IMR-90 (cell line): ENCODE measurements at regions not wholly inside any gene's neighbourhood (a gene's known extent, or its start where the extent isn't known, plus 50 kb on each side); places are given as distances from the start of the nearest gene placed in this dataset.

ENCODE experiments used
- ATAC-seq: fragments of 200-7000 bp; cut with Tn5 transposase; 2 replicates; pipeline ENCODE4 v1.9.1; 2020; ENCODE audit warnings: low read depth, mild to moderate bottlenecking, moderate library complexity
- BruUV-seq: library from RNA; stranded (reverse); fragments of 400-500 nt; replicated peaks from 2 replicates; lab custom pipeline; 2021; lab: Mats Ljungman, UMichigan
- CTCF ChIA-PET: fragments of 300-600 bp; formaldehyde crosslinking; extraction: SDS; loops from one replicate; lab custom pipeline; 2021; ENCODE audit warnings: antibody characterized with exemption; lab: Yijun Ruan, JAX
- POLR2A ChIA-PET: fragments of 300-600 bp; sonication (Branson Sonifier 250); formaldehyde crosslinking; loops from one replicate; lab custom pipeline; 2022; ENCODE audit warnings: antibody characterized with exemption; ENCODE audit not compliant: unreplicated experiment; lab: Charles Lee
- DNase-seq: peaks from one replicate; pipeline ENCODE4 v3.0.0; 2013
- H2AFZ ChIP-seq: replicated peaks from 2 replicates; pipeline ENCODE3; 2013; ENCODE audit warnings: low read length, mild to moderate bottlenecking; ENCODE audit not compliant: poor library complexity
- H2AK5ac ChIP-seq: 2 replicates; pipeline ENCODE4 v1.6.1; 2013; ENCODE audit warnings: low read depth, low read length, inconsistent platforms
- H2AK9ac ChIP-seq: replicated peaks from 2 replicates; pipeline ENCODE3; 2013; ENCODE audit warnings: mild to moderate bottlenecking, low read depth, low read length, moderate library complexity; ENCODE audit not compliant: poor library complexity
- H2BK120ac ChIP-seq: 2 replicates; pipeline ENCODE4 v1.6.1; 2013; ENCODE audit warnings: low read depth, low read length, inconsistent platforms
- H2BK15ac ChIP-seq: 3 replicates; pipeline ENCODE4 v1.6.1; 2013; ENCODE audit warnings: low read depth, low read length, inconsistent platforms
- H2BK20ac ChIP-seq: 2 replicates; pipeline ENCODE4 v1.6.1; 2013; ENCODE audit warnings: low read depth, mild to moderate bottlenecking, inconsistent platforms, low read length, moderate library complexity
- H2BK5ac ChIP-seq: 2 replicates; pipeline ENCODE4 v1.6.1; 2013; ENCODE audit warnings: mild to moderate bottlenecking, low read depth, low read length, inconsistent platforms; ENCODE audit not compliant: poor library complexity, severe bottlenecking
- H3K14ac ChIP-seq: replicated peaks from 2 replicates; pipeline ENCODE4 v1.6.1; 2013; ENCODE audit warnings: low read depth, low read length, inconsistent platforms
- H3K18ac ChIP-seq: 2 replicates; pipeline ENCODE4 v1.6.1; 2013; ENCODE audit warnings: low read depth, low read length, control low read depth
- H3K23ac ChIP-seq: 2 replicates; pipeline ENCODE4 v1.6.1; 2013; ENCODE audit warnings: low read depth, low read length, inconsistent platforms
- H3K27ac ChIP-seq: 2 replicates; pipeline ENCODE4 v1.5.1; 2013; ENCODE audit warnings: mild to moderate bottlenecking, control low read depth, low read length; ENCODE audit not compliant: insufficient read depth
- H3K27me3 ChIP-seq: 2 replicates; pipeline ENCODE4 v1.6.1; 2013; ENCODE audit warnings: low read length; ENCODE audit not compliant: control insufficient read depth, insufficient read depth
- H3K36me3 ChIP-seq: 2 replicates; pipeline ENCODE4 v1.6.1; 2013; ENCODE audit warnings: low read length, mixed read lengths; ENCODE audit not compliant: control insufficient read depth, insufficient read depth
- H3K4ac ChIP-seq: 2 replicates; pipeline ENCODE4 v1.6.1; 2013; ENCODE audit warnings: low read depth, low read length, inconsistent platforms
- H3K4me1 ChIP-seq: 2 replicates; pipeline ENCODE4 v1.6.1; 2013; ENCODE audit warnings: low read length, mixed read lengths; ENCODE audit not compliant: control insufficient read depth, insufficient read depth
- H3K4me2 ChIP-seq: 2 replicates; pipeline ENCODE4 v1.6.1; 2013; ENCODE audit warnings: low read depth, mild to moderate bottlenecking, control low read depth, low read length, moderate library complexity
- H3K4me3 ChIP-seq: 2 replicates; pipeline ENCODE4 v1.5.1; 2013; ENCODE audit warnings: low read depth, mild to moderate bottlenecking, control low read depth, low read length, moderate library complexity; ENCODE audit not compliant: insufficient read depth
- H3K56ac ChIP-seq: 2 replicates; pipeline ENCODE4 v1.6.1; 2013; ENCODE audit warnings: low read length, inconsistent platforms; ENCODE audit not compliant: insufficient read depth; ENCODE audit errors: extremely low read depth
- H3K79me1 ChIP-seq, 2 experiments: 2 replicates each; pipeline ENCODE4 v1.6.1; 2013; ENCODE audit warnings: low read length in 2 of 2, inconsistent platforms in 1 of 2, low read depth in 1 of 2
- H3K9ac ChIP-seq: 2 replicates; pipeline ENCODE4 v1.6.1; 2013; ENCODE audit warnings: low read depth, low read length, control low read depth
- H3K9me1 ChIP-seq: 2 replicates; pipeline ENCODE4 v1.6.1; 2013; ENCODE audit warnings: low read length, inconsistent platforms; ENCODE audit not compliant: insufficient read depth
- H3K9me3 ChIP-seq: 2 replicates; pipeline ENCODE4 v1.6.1; 2013; ENCODE audit warnings: low read length; ENCODE audit not compliant: control insufficient read depth, insufficient read depth
- H4K20me1 ChIP-seq: 2 replicates; pipeline ENCODE4 v1.6.1; 2013; ENCODE audit warnings: low read length, inconsistent platforms; ENCODE audit not compliant: insufficient read depth
- H4K5ac ChIP-seq: 2 replicates; pipeline ENCODE4 v1.6.1; 2013; ENCODE audit warnings: mild to moderate bottlenecking, low read depth, low read length, control low read depth
- H4K8ac ChIP-seq, 2 experiments: 2 replicates each; pipeline ENCODE4 v1.6.1; 2013; ENCODE audit warnings: low read depth in 2 of 2, low read length in 2 of 2, control low read depth in 1 of 2, inconsistent platforms in 1 of 2
- H4K91ac ChIP-seq: 2 replicates; pipeline ENCODE4 v1.6.1; 2013; ENCODE audit warnings: low read depth, low read length, inconsistent platforms; ENCODE audit not compliant: insufficient read depth
- BHLHE40 ChIP-seq: fragments of 150-350 bp; IDR thresholded peaks from 2 replicates; pipeline ENCODE4 v1.6.1; 2016; ENCODE audit warnings: mild to moderate bottlenecking, low read depth, low read length
- CEBPB ChIP-seq: IDR thresholded peaks from 2 replicates; pipeline ENCODE4 v1.6.1; 2012; ENCODE audit warnings: low read depth, low read length, improper control_type of control experiment
- CHD1 ChIP-seq: IDR thresholded peaks from 2 replicates; pipeline ENCODE4 v1.6.1; 2012; ENCODE audit warnings: low read depth, low read length, improper control_type of control experiment
- FOS ChIP-seq: fragments of 150-350 bp; IDR thresholded peaks from 2 replicates; pipeline ENCODE4 v1.6.1; 2016; ENCODE audit warnings: low read depth, low read length
- MAFK ChIP-seq: IDR thresholded peaks from 2 replicates; pipeline ENCODE4 v1.6.1; 2012; ENCODE audit warnings: low read depth, low read length, improper control_type of control experiment
- MAZ ChIP-seq: IDR thresholded peaks from 2 replicates; pipeline ENCODE4 v1.6.1; 2012; ENCODE audit warnings: low read depth, mild to moderate bottlenecking, low read length, improper control_type of control experiment, moderate library complexity, borderline replicate concordance
- MXI1 ChIP-seq: IDR thresholded peaks from 2 replicates; pipeline ENCODE4 v1.6.1; 2012; ENCODE audit warnings: low read depth, mild to moderate bottlenecking, low read length, moderate library complexity, borderline replicate concordance
- NFE2L2 ChIP-seq: fragments of 150-350 bp; IDR thresholded peaks from 2 replicates; pipeline ENCODE4 v1.6.1; 2016; ENCODE audit warnings: low read depth, mild to moderate bottlenecking, low read length
- POLR2A ChIP-seq: IDR thresholded peaks from 2 replicates; pipeline ENCODE4 v1.6.1; 2012; ENCODE audit warnings: mild to moderate bottlenecking, low read depth, low read length
- RAD21 ChIP-seq: IDR thresholded peaks from 2 replicates; pipeline ENCODE4 v1.6.1; 2012; ENCODE audit warnings: low read length, improper control_type of control experiment
- RCOR1 ChIP-seq: IDR thresholded peaks from 2 replicates; pipeline ENCODE4 v1.6.1; 2012; ENCODE audit warnings: mild to moderate bottlenecking, low read length, improper control_type of control experiment; ENCODE audit not compliant: insufficient replicate concordance
- RFX5 ChIP-seq: IDR thresholded peaks from 2 replicates; pipeline ENCODE4 v1.8.0; 2012; ENCODE audit warnings: low read depth, mild to moderate bottlenecking, low read length, moderate library complexity
- SMC3 ChIP-seq: fragments of 150-350 bp; IDR thresholded peaks from 2 replicates; pipeline ENCODE4 v1.6.1; 2016; ENCODE audit warnings: low read depth, mild to moderate bottlenecking, antibody characterized with exemption, low read length, moderate library complexity
- WGBS, 2 experiments: methylation state at CpG; one replicate each; pipeline versions ENCODE4 v1.1.5 to v1.1.7; 2013; ENCODE audit warnings: missing lambda C conversion rate in 2 of 2; ENCODE audit not compliant: insufficient read length in 1 of 2; ENCODE audit errors: extremely low coverage in 2 of 2; 5-methylcytosine and 5-hydroxymethylcytosine counted together
- dilution Hi-C: fragments of 300-500 bp; cut with HindIII; formaldehyde crosslinking; loops from one replicate; pipeline ENCODE4 v1.14.3; 2018; ENCODE audit warnings: low sequenced_read_pairs; ENCODE audit not compliant: unreplicated experiment
- in situ Hi-C: fragments of 300-500 bp; cut with MboI; formaldehyde crosslinking; loops from 3 replicates; pipeline ENCODE4 v1.14.3; 2019; ENCODE audit warnings: low sequenced_read_pairs, inconsistent platforms, mixed read lengths
- intact Hi-C: fragments of 100-400 bp; cut with micrococcal nuclease; formaldehyde crosslinking; loops from 2 replicates; pipeline ENCODE4 v1.10.0; 2022
- TF ChIP-seq, protein P1 (sequence below): fragments of 150-350 bp; IDR thresholded peaks from 2 replicates; pipeline ENCODE4 v1.6.1; 2016; ENCODE audit warnings: low read depth, mild to moderate bottlenecking, low read length, moderate library complexity, borderline replicate concordance
- TF ChIP-seq, protein P2 (sequence below): conservative IDR thresholded peaks from 2 replicates; pipeline ENCODE4 v1.5.1; 2012; ENCODE audit warnings: mild to moderate bottlenecking, low read depth, low read length, improper control_type of control experiment
- TF ChIP-seq, protein P3 (sequence below): fragments of 150-350 bp; IDR thresholded peaks from 2 replicates; pipeline ENCODE4 v1.6.1; 2017; ENCODE audit warnings: mild to moderate bottlenecking, antibody characterized with exemption, low read length, low read depth

DNA sequence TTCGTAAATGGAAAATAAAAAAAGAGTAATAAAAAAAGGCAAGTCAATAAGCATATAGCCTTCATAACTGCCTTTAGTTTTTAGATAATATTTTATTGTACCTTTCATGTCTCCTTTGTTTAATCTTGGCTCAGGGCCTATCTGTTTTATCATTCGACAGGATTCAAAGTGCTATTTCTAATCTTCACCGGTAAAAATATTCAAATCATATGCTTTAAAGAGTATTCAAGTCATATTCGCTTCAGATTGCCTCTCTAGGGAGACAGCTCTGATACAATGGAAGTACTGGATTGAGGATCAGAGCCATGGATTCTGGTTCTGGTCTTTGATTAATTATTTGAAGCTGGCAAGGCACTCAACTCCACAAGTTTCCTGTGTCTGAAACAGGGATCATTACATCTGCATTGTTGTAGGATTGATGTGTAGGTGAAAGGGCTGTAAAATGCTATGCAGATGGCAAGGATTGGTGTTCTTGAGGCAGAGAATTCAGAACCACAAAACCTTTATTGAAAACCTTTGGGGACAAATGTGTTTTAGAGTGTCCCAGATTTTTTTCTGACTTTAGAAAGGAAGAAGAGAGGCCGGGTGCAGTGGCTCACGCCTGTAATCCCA is 84.3 kb upstream of the RAPH1 start:
- no peak overlapping the region for H4K8ac ChIP-seq
- BruUV-seq: no TSS peak
- H2BK20ac ChIP-seq: no peak overlapping the region
- CTCF ChIA-PET: interaction anchor here (0.6 kb wide), 1 partner anchor 21 kb away, joined by 4 read pairs; no protein-coding TSS in a partner anchor
- H2BK5ac ChIP-seq: no peak overlapping the region
- no peak overlapping the region for H3K14ac ChIP-seq
- no peak overlapping the region for H3K27ac ChIP-seq
- no peak overlapping the region for H3K18ac ChIP-seq
- POLR2A ChIA-PET: interaction anchor here (0.5 kb wide), 1 partner anchor 31 kb away, joined by 4 read pairs; no protein-coding TSS in a partner anchor
- no peak overlapping the region for H3K56ac ChIP-seq
- H3K4me3 ChIP-seq: no peak overlapping the region
- DNase-seq (no peak), ATAC-seq (no peak)
- intact Hi-C loops: no loop called here
- no CpG with 5 or more reads among the region's 6 CpGs for WGBS, 2 experiments
- no peaks in the 10 kb centered on the region for H3K36me3 ChIP-seq
- H2AK5ac ChIP-seq: no peak overlapping the region
- H2BK15ac ChIP-seq: no peak overlapping the region
- no peak overlapping the region for H4K5ac ChIP-seq
- in situ Hi-C loops: no loop called here
- H3K27me3 ChIP-seq: no peaks in the 10 kb centered on the region
- H3K79me1 ChIP-seq: peaks cover 0 to 3% of the 10 kb centered on the region in 2 experiments; a peak in 1 of 4 replicates
- H2AK9ac ChIP-seq: no peak overlapping the region
- no peak overlapping the region for H3K4ac ChIP-seq
- dilution Hi-C loops: no loop called here
- no peak overlapping the region for H3K9ac ChIP-seq
- H2AFZ ChIP-seq: no peak overlapping the region
- H3K23ac ChIP-seq: no peak overlapping the region
- H3K9me3 ChIP-seq: peaks cover 8% of the 10 kb centered on the region
- H2BK120ac ChIP-seq: no peak overlapping the region
- no peaks in the 10 kb centered on the region for H4K20me1 ChIP-seq
- no peaks in the 10 kb centered on the region; the same call in 1 of the 2 replicates for H3K9me1 ChIP-seq
- H4K91ac ChIP-seq: no peak overlapping the region
- H3K4me2 ChIP-seq: no peak overlapping the region
- peaks cover 7% of the 10 kb centered on the region for H3K4me1 ChIP-seq
- no peak for TF ChIP-seq MXI1
- TF ChIP-seq CHD1: no peak
- TF ChIP-seq POLR2A: no peak
- no peak for TF ChIP-seq MAZ
- TF ChIP-seq BHLHE40: no peak
- TF ChIP-seq FOS: no peak
- TF ChIP-seq, protein P1, sequence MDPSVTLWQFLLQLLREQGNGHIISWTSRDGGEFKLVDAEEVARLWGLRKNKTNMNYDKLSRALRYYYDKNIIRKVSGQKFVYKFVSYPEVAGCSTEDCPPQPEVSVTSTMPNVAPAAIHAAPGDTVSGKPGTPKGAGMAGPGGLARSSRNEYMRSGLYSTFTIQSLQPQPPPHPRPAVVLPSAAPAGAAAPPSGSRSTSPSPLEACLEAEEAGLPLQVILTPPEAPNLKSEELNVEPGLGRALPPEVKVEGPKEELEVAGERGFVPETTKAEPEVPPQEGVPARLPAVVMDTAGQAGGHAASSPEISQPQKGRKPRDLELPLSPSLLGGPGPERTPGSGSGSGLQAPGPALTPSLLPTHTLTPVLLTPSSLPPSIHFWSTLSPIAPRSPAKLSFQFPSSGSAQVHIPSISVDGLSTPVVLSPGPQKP: no peak
- TF ChIP-seq SMC3: no peak
- TF ChIP-seq RFX5: no peak
- TF ChIP-seq, protein P2, sequence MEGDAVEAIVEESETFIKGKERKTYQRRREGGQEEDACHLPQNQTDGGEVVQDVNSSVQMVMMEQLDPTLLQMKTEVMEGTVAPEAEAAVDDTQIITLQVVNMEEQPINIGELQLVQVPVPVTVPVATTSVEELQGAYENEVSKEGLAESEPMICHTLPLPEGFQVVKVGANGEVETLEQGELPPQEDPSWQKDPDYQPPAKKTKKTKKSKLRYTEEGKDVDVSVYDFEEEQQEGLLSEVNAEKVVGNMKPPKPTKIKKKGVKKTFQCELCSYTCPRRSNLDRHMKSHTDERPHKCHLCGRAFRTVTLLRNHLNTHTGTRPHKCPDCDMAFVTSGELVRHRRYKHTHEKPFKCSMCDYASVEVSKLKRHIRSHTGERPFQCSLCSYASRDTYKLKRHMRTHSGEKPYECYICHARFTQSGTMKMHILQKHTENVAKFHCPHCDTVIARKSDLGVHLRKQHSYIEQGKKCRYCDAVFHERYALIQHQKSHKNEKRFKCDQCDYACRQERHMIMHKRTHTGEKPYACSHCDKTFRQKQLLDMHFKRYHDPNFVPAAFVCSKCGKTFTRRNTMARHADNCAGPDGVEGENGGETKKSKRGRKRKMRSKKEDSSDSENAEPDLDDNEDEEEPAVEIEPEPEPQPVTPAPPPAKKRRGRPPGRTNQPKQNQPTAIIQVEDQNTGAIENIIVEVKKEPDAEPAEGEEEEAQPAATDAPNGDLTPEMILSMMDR: no peak
- TF ChIP-seq, protein P3, sequence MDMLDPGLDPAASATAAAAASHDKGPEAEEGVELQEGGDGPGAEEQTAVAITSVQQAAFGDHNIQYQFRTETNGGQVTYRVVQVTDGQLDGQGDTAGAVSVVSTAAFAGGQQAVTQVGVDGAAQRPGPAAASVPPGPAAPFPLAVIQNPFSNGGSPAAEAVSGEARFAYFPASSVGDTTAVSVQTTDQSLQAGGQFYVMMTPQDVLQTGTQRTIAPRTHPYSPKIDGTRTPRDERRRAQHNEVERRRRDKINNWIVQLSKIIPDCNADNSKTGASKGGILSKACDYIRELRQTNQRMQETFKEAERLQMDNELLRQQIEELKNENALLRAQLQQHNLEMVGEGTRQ: no peak
- TF ChIP-seq NFE2L2: no peak
- TF ChIP-seq RCOR1: no peak
- no peak for TF ChIP-seq MAFK
- TF ChIP-seq CEBPB: no peak
- no peak for TF ChIP-seq RAD21
